HG03280 (cell line): ENCODE measurements at regions not wholly inside any gene's neighbourhood (a gene's known extent, or its start where the extent isn't known, plus 50 kb on each side); places are given as distances from the start of the nearest gene placed in this dataset.

ENCODE experiments used
- ATAC-seq: cut with Tn5 transposase; IDR thresholded peaks from one replicate; pipeline ENCODE4 v1.9.1; 2021; ENCODE audit warnings: mild to moderate bottlenecking, moderate library complexity; ENCODE audit not compliant: unreplicated experiment

- ATAC-seq = no peak
These were observed 230.2 kb downstream of the LMO4 start for GRCh38 chr1:87558921-87559320.

- ATAC-seq = no peak
These were observed 231.5 kb downstream of the LMO4 start for GRCh38 chr1:87560137-87560536.

- no peak for ATAC-seq
These were observed 232.1 kb downstream of the LMO4 start for GRCh38 chr1:87560601-87561360.

- ATAC-seq = no peak
These were observed 234.5 kb downstream of the LMO4 start for GRCh38 chr1:87563211-87563610.

GRCh38 chr1:87565861-87566260 lies 237.2 kb downstream of the LMO4 start:
- no peak for ATAC-seq

- no peak for ATAC-seq
These were observed 239.3 kb downstream of the LMO4 start for GRCh38 chr1:87568005-87568404.

GRCh38 chr1:87568911-87569310 lies 240.2 kb downstream of the LMO4 start:
- no peak for ATAC-seq

- ATAC-seq = no peak
These were observed 243.3 kb downstream of the LMO4 start for GRCh38 chr1:87572008-87572407.

- no peak for ATAC-seq
These were observed 244.2 kb downstream of the LMO4 start for GRCh38 chr1:87572891-87573290.

GRCh38 chr1:87575528-87575927 lies 246.8 kb downstream of the LMO4 start:
- no peak for ATAC-seq

GRCh38 chr1:87578464-87578863 lies 249.8 kb downstream of the LMO4 start:
- ATAC-seq = no peak

- no peak for ATAC-seq
These were observed 254.8 kb downstream of the LMO4 start for GRCh38 chr1:87583459-87583858.

GRCh38 chr1:87584586-87584985 lies 255.9 kb downstream of the LMO4 start:
- no peak for ATAC-seq

- ATAC-seq = no peak
These were observed 257.8 kb downstream of the LMO4 start for GRCh38 chr1:87586501-87586900.

- ATAC-seq = peak; percentile 79
These were observed 259.8 kb downstream of the LMO4 start for GRCh38 chr1:87588495-87588894.

- ATAC-seq = no peak
These were observed 262.8 kb downstream of the LMO4 start for GRCh38 chr1:87591492-87591891.

- ATAC-seq = peak; percentile 91
These were observed 263.5 kb downstream of the LMO4 start for GRCh38 chr1:87592156-87592555.

- no peak for ATAC-seq
These were observed 266.2 kb downstream of the LMO4 start for GRCh38 chr1:87594736-87595383.

- ATAC-seq = no peak
These were observed 266.7 kb downstream of the LMO4 start for GRCh38 chr1:87595384-87595781.

- ATAC-seq = no peak
These were observed 269.7 kb downstream of the LMO4 start for GRCh38 chr1:87598429-87598828.

GRCh38 chr1:87599569-87599968 lies 270.9 kb downstream of the LMO4 start:
- ATAC-seq = no peak

GRCh38 chr1:87600055-87600850 lies 271.6 kb downstream of the LMO4 start:
- no peak for ATAC-seq
